Kidney epithelial cell (primary cell): ENCODE measurements at regions not wholly inside any gene's neighbourhood (a gene's known extent, or its start where the extent isn't known, plus 50 kb on each side); places are given as distances from the start of the nearest gene placed in this dataset.
A peak's percentile ranks its signal among the peaks of the same experiment; 100 is the strongest.

Experiments used
- DNase-seq: peaks from one replicate; pipeline ENCODE4 v3.0.0-alpha.2; 2010; ENCODE audit warnings: low read depth
- H3K27me3 ChIP-seq: 2 replicates; pipeline ENCODE4 v1.6.0; 2011; ENCODE audit warnings: low read length; ENCODE audit not compliant: control insufficient read depth, insufficient read depth
- H3K36me3 ChIP-seq: 2 replicates; pipeline ENCODE4 v1.5.1; 2011; ENCODE audit warnings: low read length; ENCODE audit not compliant: control insufficient read depth, insufficient read depth
- H3K4me3 ChIP-seq: 2 replicates; pipeline ENCODE4 v1.5.1; 2011; ENCODE audit warnings: low read depth, mild to moderate bottlenecking, control low read depth, low read length
- CTCF ChIP-seq: IDR thresholded peaks from 2 replicates; pipeline ENCODE4 v1.5.1; 2011; ENCODE audit warnings: mild to moderate bottlenecking, moderate library complexity, low read length, control low read depth, inconsistent platforms; ENCODE audit not compliant: insufficient read depth, poor library complexity, severe bottlenecking

- Histone ChIP-seq H3K36me3 (no peaks in the 10 kb centered on the region), H3K27me3 (no peaks in the 10 kb centered on the region), H3K4me3 (no peak overlapping the region)
- TF ChIP-seq CTCF: no peak
- DNase-seq: no peak
Measured at GRCh38 chr10:61031341-61031740, 87.4 kb upstream of the RHOBTB1 start.

GRCh38 chr10:61029411-61029810 lies 85.4 kb upstream of the RHOBTB1 start:
- DNase-seq: no peak
- no peaks in the 10 kb centered on the region for H3K27me3 ChIP-seq
- H3K36me3 ChIP-seq: no peaks in the 10 kb centered on the region
- no peak overlapping the region for H3K4me3 ChIP-seq
- TF ChIP-seq CTCF: no peak

GRCh38 chr10:61028861-61029361 lies 84.9 kb upstream of the RHOBTB1 start:
- Histone ChIP-seq H3K36me3 (no peaks in the 10 kb centered on the region), H3K4me3 (no peak overlapping the region), H3K27me3 (no peaks in the 10 kb centered on the region)
- no peak for TF ChIP-seq CTCF
- peak; percentile 75 for DNase-seq

GRCh38 chr10:61024856-61025201 lies 80.8 kb upstream of the RHOBTB1 start:
- Histone ChIP-seq H3K4me3 (no peak overlapping the region), H3K36me3 (no peaks in the 10 kb centered on the region), H3K27me3 (no peaks in the 10 kb centered on the region)
- TF ChIP-seq CTCF: peak; percentile 81
- no peak for DNase-seq

- no peaks in the 10 kb centered on the region for H3K27me3 ChIP-seq
- TF ChIP-seq CTCF: no peak
- no peaks in the 10 kb centered on the region for H3K36me3 ChIP-seq
- H3K4me3 ChIP-seq: no peak overlapping the region
- no peak for DNase-seq
Measured at GRCh38 chr10:61024151-61024855, 80.3 kb upstream of the RHOBTB1 start.

- TF ChIP-seq CTCF: no peak
- no peak for DNase-seq
- H3K4me3 ChIP-seq: no peak overlapping the region
- H3K27me3 ChIP-seq: no peaks in the 10 kb centered on the region
- no peaks in the 10 kb centered on the region for H3K36me3 ChIP-seq
Measured at GRCh38 chr10:61023053-61023452, 79.1 kb upstream of the RHOBTB1 start.
